Tibial artery (tissue), 4 donors: ENCODE measurements at regions not wholly inside any gene's neighbourhood (a gene's known extent, or its start where the extent isn't known, plus 50 kb on each side); places are given as distances from the start of the nearest gene placed in this dataset.

Experiments used
- DNase-seq, 2 donors: peaks; one replicate each; pipeline ENCODE4 v3.0.0-alpha.2; 2019
- H3K27ac ChIP-seq, 2 donors: fragments of 200-600 bp; sonication (generic) in 1 of 2; 1 replicate in 1 of 2; 2 replicates in 1 of 2; pipeline ENCODE4 v1.5.1; 2018 to 2019; ENCODE audit warnings: mild to moderate bottlenecking in 1 of 2
- H3K27me3 ChIP-seq, 2 donors: fragments of 200-600 bp; sonication (generic) in 1 of 2; one replicate each; pipeline versions ENCODE4 v1.5.1 to v1.6.0; 2016 to 2019
- H3K36me3 ChIP-seq, 3 donors: fragments of 200-600 bp; sonication (generic) in 2 of 3; one replicate each; pipeline ENCODE4 v1.5.1; 2016 to 2019; ENCODE audit warnings: mild to moderate bottlenecking in 2 of 3
- H3K4me1 ChIP-seq, 4 donors: fragments of 200-600 bp; sonication (generic) in 2 of 4; 1 replicate in 3 of 4; 2 replicates in 1 of 4; pipeline ENCODE4 v1.5.1; 2016 to 2019
- H3K4me3 ChIP-seq, 2 donors: fragments of 200-600 bp; sonication (generic) in 1 of 2; 1 replicate in 1 of 2; 2 replicates in 1 of 2; pipeline ENCODE4 v1.5.1; 2018 to 2019; ENCODE audit warnings: mild to moderate bottlenecking in 2 of 2
- H3K9me3 ChIP-seq, 3 donors: fragments of 200-600 bp; sonication (generic) in 1 of 3; one replicate each; pipeline ENCODE4 v1.5.1; 2016 to 2019
- intact Hi-C: fragments of 100-400 bp; cut with DNase I; formaldehyde crosslinking; loops from one replicate; pipeline ENCODE4 v1.15.0; 2023; ENCODE audit warnings: low total_unique reads
- TF ChIP-seq, protein P1 (sequence below), 2 experiments: fragments of 200-600 bp in 1 of 2; fragments of 450-650 bp in 1 of 2; IDR thresholded peaks; one replicate each; pipeline ENCODE4 v1.5.1; 2017 to 2019; ENCODE audit warnings: antibody characterized with exemption in 2 of 2, mild to moderate bottlenecking in 1 of 2, moderate library complexity in 1 of 2

DNA sequence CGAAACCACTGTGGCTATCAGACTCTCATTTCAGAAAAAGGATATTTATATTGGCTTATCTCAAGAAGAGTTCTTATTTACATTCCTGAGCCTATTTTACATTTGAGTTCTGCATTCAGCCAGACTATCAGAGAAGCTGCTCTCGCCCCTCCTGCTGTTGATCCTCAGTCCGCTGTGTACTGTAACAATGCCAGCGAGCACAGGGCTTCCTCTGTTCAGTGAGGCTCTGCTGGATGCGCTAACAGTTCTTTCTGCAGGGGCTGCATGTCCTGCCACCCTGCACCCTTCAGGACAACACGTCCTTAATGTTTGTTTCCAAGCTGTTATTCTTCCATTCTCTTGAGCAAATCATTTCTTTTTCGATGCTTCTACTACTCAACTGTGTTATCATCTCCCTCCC is 463.7 kb upstream of the SGCG start:
- intact Hi-C loops = no loop called here
- H3K27ac ChIP-seq = no peak overlapping the region
- TF ChIP-seq, protein P1, sequence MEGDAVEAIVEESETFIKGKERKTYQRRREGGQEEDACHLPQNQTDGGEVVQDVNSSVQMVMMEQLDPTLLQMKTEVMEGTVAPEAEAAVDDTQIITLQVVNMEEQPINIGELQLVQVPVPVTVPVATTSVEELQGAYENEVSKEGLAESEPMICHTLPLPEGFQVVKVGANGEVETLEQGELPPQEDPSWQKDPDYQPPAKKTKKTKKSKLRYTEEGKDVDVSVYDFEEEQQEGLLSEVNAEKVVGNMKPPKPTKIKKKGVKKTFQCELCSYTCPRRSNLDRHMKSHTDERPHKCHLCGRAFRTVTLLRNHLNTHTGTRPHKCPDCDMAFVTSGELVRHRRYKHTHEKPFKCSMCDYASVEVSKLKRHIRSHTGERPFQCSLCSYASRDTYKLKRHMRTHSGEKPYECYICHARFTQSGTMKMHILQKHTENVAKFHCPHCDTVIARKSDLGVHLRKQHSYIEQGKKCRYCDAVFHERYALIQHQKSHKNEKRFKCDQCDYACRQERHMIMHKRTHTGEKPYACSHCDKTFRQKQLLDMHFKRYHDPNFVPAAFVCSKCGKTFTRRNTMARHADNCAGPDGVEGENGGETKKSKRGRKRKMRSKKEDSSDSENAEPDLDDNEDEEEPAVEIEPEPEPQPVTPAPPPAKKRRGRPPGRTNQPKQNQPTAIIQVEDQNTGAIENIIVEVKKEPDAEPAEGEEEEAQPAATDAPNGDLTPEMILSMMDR (IDR thresholded peaks at IDR 0.05) = no peak
- no peaks in the 10 kb centered on the region for H3K9me3 ChIP-seq
- no peaks in the 10 kb centered on the region for H3K4me1 ChIP-seq
- no peaks in the 10 kb centered on the region for H3K36me3 ChIP-seq
- no peak overlapping the region for H3K4me3 ChIP-seq
- no peak for DNase-seq
- H3K27me3 ChIP-seq = no peaks in the 10 kb centered on the region

- Histone ChIP-seq H3K27ac (no peak overlapping the region), H3K9me3 (no peaks in the 10 kb centered on the region), H3K4me1 (no peaks in the 10 kb centered on the region), H3K4me3 (no peak overlapping the region), H3K27me3 (no peaks in the 10 kb centered on the region), H3K36me3 (no peaks in the 10 kb centered on the region)
- DNase-seq = no peak
- intact Hi-C loops = no loop called here
- TF ChIP-seq, protein P1 (IDR thresholded peaks at IDR 0.05) = no peak
Observed at GRCh38 chr13:22726726-22727125, 454.1 kb upstream of the SGCG start.

- Histone ChIP-seq H3K27me3 (no peaks in the 10 kb centered on the region), H3K36me3 (no peaks in the 10 kb centered on the region), H3K9me3 (no peaks in the 10 kb centered on the region), H3K27ac (no peak overlapping the region), H3K4me3 (no peak overlapping the region), H3K4me1 (no peaks in the 10 kb centered on the region)
- TF ChIP-seq, protein P1 (IDR thresholded peaks at IDR 0.05) = no peak
- no peak for DNase-seq
- intact Hi-C loops = no loop called here
Observed at GRCh38 chr13:22735011-22735995, 445.5 kb upstream of the SGCG start.

DNA sequence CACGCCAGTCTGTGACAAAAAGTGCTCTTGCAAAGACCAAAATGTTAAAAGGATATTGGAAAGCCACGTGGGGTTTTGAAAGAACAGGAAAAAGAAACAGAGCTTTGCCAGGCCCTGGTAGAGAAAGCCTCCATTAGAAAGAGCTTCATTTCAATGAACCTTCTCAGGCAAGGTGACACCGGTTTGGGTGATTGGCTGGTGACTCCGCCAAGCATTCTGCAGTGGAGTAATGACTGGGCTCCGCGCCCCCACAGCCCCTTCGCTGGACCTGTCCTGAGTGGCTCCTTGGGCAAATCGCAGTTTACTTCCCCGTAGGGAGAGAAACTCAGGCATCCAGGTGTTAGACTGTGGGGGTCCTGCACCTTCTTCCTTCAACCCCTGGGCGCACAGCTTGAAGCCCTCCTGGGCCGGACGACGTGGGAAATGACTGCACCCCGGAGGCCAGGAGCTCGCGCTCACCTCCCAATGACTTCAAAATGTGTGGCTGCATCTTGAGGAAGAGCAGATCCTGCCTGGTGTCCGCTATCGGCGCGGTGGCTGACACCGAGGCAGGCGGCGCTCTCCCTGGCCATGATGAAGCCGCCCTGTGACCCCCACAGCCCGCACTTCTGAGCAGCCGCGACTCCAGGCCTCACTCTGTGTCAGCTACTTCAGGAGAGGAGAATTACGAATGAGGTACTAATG is 444.6 kb upstream of the SGCG start:
- no peaks in the 10 kb centered on the region for H3K9me3 ChIP-seq
- no peaks in the 10 kb centered on the region for H3K36me3 ChIP-seq
- intact Hi-C loops = no loop called here
- H3K27ac ChIP-seq = no peak overlapping the region
- TF ChIP-seq, protein P1 (IDR thresholded peaks at IDR 0.05) = no peak
- no peaks in the 10 kb centered on the region for H3K27me3 ChIP-seq
- no peak overlapping the region for H3K4me3 ChIP-seq
- DNase-seq = no peak
- H3K4me1 ChIP-seq = no peaks in the 10 kb centered on the region

DNA sequence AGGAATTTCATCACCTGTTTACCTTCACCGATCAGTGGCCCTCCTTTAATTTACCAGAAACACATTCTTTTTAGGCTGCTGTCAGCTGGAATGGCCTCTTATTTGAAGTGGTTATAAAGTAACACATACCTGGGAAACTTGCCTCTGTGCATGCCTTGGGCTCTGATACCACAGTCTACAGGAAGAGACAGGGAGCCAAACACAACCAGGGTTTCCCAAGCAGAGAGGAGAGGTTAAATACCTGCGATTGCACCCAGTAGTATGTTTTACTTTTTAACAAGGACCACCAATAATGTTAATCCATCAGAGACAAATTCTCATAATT is 444.0 kb upstream of the SGCG start:
- no peak overlapping the region for H3K27ac ChIP-seq
- no peak for DNase-seq

More for the DNA sequence above, 444.0 kb upstream of the SGCG start:
- Histone ChIP-seq H3K27me3 (no peaks in the 10 kb centered on the region), H3K36me3 (no peaks in the 10 kb centered on the region), H3K4me1 (no peaks in the 10 kb centered on the region), H3K4me3 (no peak overlapping the region), H3K9me3 (no peaks in the 10 kb centered on the region)
- TF ChIP-seq, protein P1 (IDR thresholded peaks at IDR 0.05) = no peak
- intact Hi-C loops = no loop called here
